K562 (cell line): ENCODE measurements at regions not wholly inside any gene's neighbourhood (a gene's known extent, or its start where the extent isn't known, plus 50 kb on each side); places are given as distances from the start of the nearest gene placed in this dataset.

Source experiments
- ATAC-seq: fragments of 200-7000 bp; cut with Tn5 transposase; 3 replicates; pipeline ENCODE4 v1.9.1; 2020; ENCODE audit warnings: moderate library complexity
- BruUV-seq: library from RNA; stranded (reverse); fragments of 400-500 nt; replicated peaks from 2 replicates; lab custom pipeline; 2021; lab: Mats Ljungman, UMichigan
- CTCF ChIA-PET: fragments of 300-600 bp; formaldehyde crosslinking; extraction: SDS; loops from one replicate; lab custom pipeline; 2021; ENCODE audit warnings: low intra/inter-chr PET ratio; lab: Yijun Ruan, JAX
- POLR2A ChIA-PET: fragments of 300-600, 350-650 bp; sonication (Branson Sonifier 250); formaldehyde crosslinking; extraction: SDS; loops from one replicate; lab custom pipeline; 2021; ENCODE audit warnings: antibody characterized with exemption, inconsistent platforms; lab: Yijun Ruan, JAX
- DNase-seq, 4 experiments: peaks; one replicate each; pipeline versions ENCODE4 v3.0.0 to v3.0.0-alpha.2; 2011 to 2018; ENCODE audit warnings: low spot score in 3 of 4, mixed read lengths in 3 of 4; ENCODE audit errors: extremely low read depth in 1 of 4
- FAIRE-seq: peaks from 2 replicates; lab custom pipeline; 2011; peaks lifted over from hg19 to GRCh38; lab: Jason Lieb, UNC
- H2AFZ ChIP-seq: 2 replicates; pipeline ENCODE4 v1.6.0; 2011; ENCODE audit warnings: low read depth, low read length, control low read depth, inconsistent platforms
- H3K27ac ChIP-seq: fragments of 200-600 bp; 3 replicates; pipeline ENCODE4 v1.8.0; 2011; ENCODE audit warnings: low read depth, mild to moderate bottlenecking, control low read depth, inconsistent platforms, low read length, moderate library complexity, mixed read lengths; ENCODE audit errors: extremely low read depth
- H3K27me3 ChIP-seq, 2 experiments: fragments of 300-600 bp in 1 of 2; 2 replicates in 1 of 2; 3 replicates in 1 of 2; pipeline versions ENCODE4 v1.6.0 to v1.8.0; 2011; ENCODE audit warnings: inconsistent platforms in 2 of 2, low read length in 2 of 2, mild to moderate bottlenecking in 1 of 2, mixed read lengths in 1 of 2, moderate library complexity in 1 of 2; ENCODE audit not compliant: control insufficient read depth in 2 of 2, insufficient read depth in 2 of 2
- H3K36me3 ChIP-seq: fragments of 300-600 bp; 3 replicates; pipeline ENCODE4 v1.8.0; 2011; ENCODE audit warnings: mild to moderate bottlenecking, low read length, inconsistent platforms; ENCODE audit not compliant: control insufficient read depth, insufficient read depth
- H3K4me1 ChIP-seq, 2 experiments: fragments of 200-600 bp in 1 of 2; replicated peaks in 1 of 2; 2 replicates in 1 of 2; 3 replicates in 1 of 2; pipeline versions ENCODE4 v1.5.1 to v1.8.0; 2011; ENCODE audit warnings: inconsistent platforms in 2 of 2, low read length in 2 of 2, mild to moderate bottlenecking in 1 of 2, mixed read lengths in 1 of 2, moderate library complexity in 1 of 2; ENCODE audit not compliant: control insufficient read depth in 2 of 2, insufficient read depth in 2 of 2
- H3K4me2 ChIP-seq: 2 replicates; pipeline ENCODE4 v1.6.1; 2011; ENCODE audit warnings: low read length, control low read depth, inconsistent platforms, mixed read lengths; ENCODE audit not compliant: insufficient read depth
- H3K4me3 ChIP-seq: fragments of 200-600 bp; sonication (generic), shearing (Covaris generic); 2 replicates; pipeline ENCODE4 v1.5.1; 2016; ENCODE audit warnings: control low read depth, inconsistent platforms
- H3K79me2 ChIP-seq: fragments of 200-600 bp; 3 replicates; pipeline ENCODE4 v1.8.0; 2011; ENCODE audit warnings: low read length, inconsistent platforms; ENCODE audit not compliant: control insufficient read depth, insufficient read depth
- H3K9ac ChIP-seq, 2 experiments: 2 replicates each; pipeline versions ENCODE4 v1.6.0 to v1.6.1; 2011; ENCODE audit warnings: low read depth in 2 of 2, low read length in 2 of 2, control low read depth in 1 of 2, inconsistent platforms in 1 of 2, mild to moderate bottlenecking in 1 of 2, mixed read lengths in 1 of 2; ENCODE audit not compliant: insufficient read depth in 1 of 2
- H3K9me1 ChIP-seq: one replicate; pipeline ENCODE4 v1.6.0; 2011; ENCODE audit warnings: inconsistent platforms, mild to moderate bottlenecking, low read length, moderate library complexity; ENCODE audit not compliant: control insufficient read depth, insufficient read depth
- H3K9me3 ChIP-seq: replicated peaks from 2 replicates; pipeline ENCODE4 v1.5.1; 2011; ENCODE audit warnings: low read depth, low read length, inconsistent platforms; ENCODE audit not compliant: control insufficient read depth, insufficient read depth
- H4K20me1 ChIP-seq: replicated peaks from 2 replicates; pipeline ENCODE4 v1.6.1; 2011; ENCODE audit warnings: low read length, inconsistent platforms, mixed read lengths; ENCODE audit not compliant: control insufficient read depth, insufficient read depth
- CEBPG ChIP-seq, 3 experiments: fragments of 200-800 bp in 1 of 3; sonication (Bioruptor generic) in 1 of 3; sonication (generic) in 1 of 3; formaldehyde crosslinking in 1 of 3; IDR thresholded peaks in 2 of 3; conservative IDR thresholded peaks in 1 of 3; 2 replicates each; pipeline versions ENCODE4 v1.6.1 to v1.8.0; 2016 to 2022; ENCODE audit warnings: missing compliant biosample characterization in 2 of 3, missing genetic modification characterization in 2 of 3, mild to moderate bottlenecking in 1 of 3, missing genetic modification reagents in 1 of 3
- EP400 ChIP-seq: fragments of 450-650 bp; IDR thresholded peaks from 2 replicates; pipeline ENCODE4 v1.6.1; 2017; ENCODE audit warnings: antibody characterized with exemption, mild to moderate bottlenecking, moderate library complexity
- KLF10 ChIP-seq: fragments of 250-450 bp; sonication (Bioruptor Pico); IDR thresholded peaks from 2 replicates; pipeline ENCODE4 v1.6.1; 2021; ENCODE audit warnings: matching md5 sums
- NUFIP1 ChIP-seq: fragments of 450-650 bp; IDR thresholded peaks from 2 replicates; pipeline ENCODE4 v1.6.1; 2018; ENCODE audit not compliant: partially characterized antibody
- PPARD ChIP-seq: fragments of 250-450 bp; sonication (Bioruptor Pico); IDR thresholded peaks from 2 replicates; pipeline ENCODE4 v1.8.0; 2022; ENCODE audit warnings: inconsistent platforms, mild to moderate bottlenecking, moderate library complexity
- THRAP3 ChIP-seq: fragments of 450-650 bp; IDR thresholded peaks from 2 replicates; pipeline ENCODE4 v1.6.1; 2016; ENCODE audit warnings: mild to moderate bottlenecking, inconsistent platforms, borderline replicate concordance
- ZNF280B ChIP-seq: fragments of 250-450 bp; sonication (Bioruptor Pico); IDR thresholded peaks from 2 replicates; pipeline ENCODE4 v1.5.1; 2021; ENCODE audit warnings: mild to moderate bottlenecking
- ZNF408 ChIP-seq: fragments of 250-450 bp; sonication (Bioruptor Pico); IDR thresholded peaks from 2 replicates; pipeline ENCODE4 v1.4.0; 2020; ENCODE audit warnings: low read depth, mild to moderate bottlenecking, moderate library complexity
- WGBS: fragments of 100-300 bp; shearing (Covaris generic); methylation state at CpG from one replicate; pipeline ENCODE4 v1.1.6; 2016; ENCODE audit warnings: low coverage, mixed read lengths; ENCODE audit not compliant: insufficient coverage; ENCODE audit errors: missing lambda C conversion rate; 5-methylcytosine and 5-hydroxymethylcytosine counted together
- in situ Hi-C: fragments of 300-500 bp; cut with MboI; formaldehyde crosslinking; loops from 4 replicates; pipeline ENCODE4 v1.15.0; 2018; ENCODE audit warnings: inconsistent platforms, mixed read lengths
- intact Hi-C: fragments of 100-400 bp; cut with micrococcal nuclease; formaldehyde crosslinking; loops from 2 replicates; pipeline ENCODE4 v1.14.2; 2022

- in situ Hi-C loops: no loop called here
Measured at GRCh38 chr3:59406943-59407342, 357.1 kb upstream of the CFAP20DC start.

More at GRCh38 chr3:59406943-59407342, 357.1 kb upstream of the CFAP20DC start:
- no peak overlapping the region for H3K9ac ChIP-seq
- H2AFZ ChIP-seq: no peak overlapping the region
- WGBS: 0% methylated on average over 2 of the region's 2 CpGs
- no TSS peak for BruUV-seq
- no peaks in the 10 kb centered on the region for H3K79me2 ChIP-seq
- H3K27me3 ChIP-seq: peaks cover 0 to 5% of the 10 kb centered on the region in 2 experiments; a peak in 1 of 5 replicates
- CTCF ChIA-PET: no interaction called here
- no peaks in the 10 kb centered on the region for H3K9me1 ChIP-seq
- ATAC-seq (no peak), FAIRE-seq (no peak)
- H3K4me2 ChIP-seq: no peak overlapping the region
- no peaks in the 10 kb centered on the region for H4K20me1 ChIP-seq
- TF ChIP-seq KLF10 (CRISPR knock-in tag): no peak
- TF ChIP-seq ZNF408 (CRISPR knock-in tag): no peak
- TF ChIP-seq EP400: no peak
- TF ChIP-seq PPARD (CRISPR knock-in tag): no peak
- TF ChIP-seq NUFIP1: no peak
- no peak for TF ChIP-seq THRAP3
- no peak for TF ChIP-seq CEBPG (CRISPR knock-in tag; IDR thresholded peaks at IDR 0.05)
- no peak for TF ChIP-seq CEBPG (tag; conservative IDR thresholded peaks at IDR 0.05 in 1 of 2, IDR thresholded peaks at IDR 0.05 in 1 of 2)
- no peak for TF ChIP-seq ZNF280B (CRISPR knock-in tag)
- TF ChIP-seq, all 486 proteins: peak for 0
- Histone ChIP-seq H3K27ac (no peak overlapping the region), H3K4me3 (no peak overlapping the region), H3K4me1 (no peaks in the 10 kb centered on the region), H3K9me3 (no peaks in the 10 kb centered on the region), H3K36me3 (no peaks in the 10 kb centered on the region)
- POLR2A ChIA-PET: no interaction called here
- intact Hi-C loops: no loop called here
- DNase-seq: no peak
